ENCODE measurements at regions not wholly inside any gene's neighbourhood (a gene's known extent, or its start where the extent isn't known, plus 50 kb on each side); places are given as distances from the start of the nearest gene placed in this dataset.

DNA sequence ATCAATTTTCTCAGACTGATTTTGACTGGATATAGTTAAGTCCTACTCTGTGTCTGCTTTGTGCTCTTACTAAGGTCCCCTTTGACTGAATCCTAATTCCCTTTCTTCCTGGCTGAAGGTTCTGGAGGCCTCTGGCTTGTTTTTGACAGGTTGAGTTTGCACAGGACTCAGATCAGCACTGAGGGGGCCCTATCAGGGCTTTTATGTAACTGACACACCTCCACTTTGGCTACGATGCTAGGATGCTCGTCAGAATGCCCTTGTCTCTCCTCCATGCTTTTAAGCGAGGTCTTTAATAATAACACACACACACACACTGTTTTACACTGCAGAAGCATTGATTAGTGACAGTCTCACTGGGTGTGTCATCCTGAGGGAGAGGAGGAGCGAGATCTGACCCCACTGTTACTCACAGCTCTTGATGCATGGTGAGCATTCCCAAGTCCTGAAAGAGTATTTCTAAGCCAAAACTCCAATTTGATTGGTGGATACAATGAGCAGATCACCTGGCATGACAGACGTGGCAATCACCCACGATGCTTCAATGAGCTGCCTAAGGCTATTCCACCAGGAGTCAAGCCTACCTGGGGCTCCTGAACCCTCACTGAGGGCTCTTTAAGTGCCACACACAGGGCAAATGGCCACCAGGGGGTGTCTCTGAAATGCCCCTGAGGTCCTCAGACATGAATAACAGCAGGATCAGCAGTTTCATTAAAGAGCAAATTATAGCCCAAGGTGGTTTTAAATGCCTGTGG, 130.4 kb upstream of the CPEB2 start:
- intact Hi-C loops (cut with micrococcal nuclease), result no loop called here
- H3K79me2 ChIP-seq (ENCODE audit: low read length), result no peaks in the 10 kb centered on the region
- H3F3A ChIP-seq (ENCODE audit: low read length, unreplicated experiment), result no peaks in the 10 kb centered on the region
- H3K36me3 ChIP-seq (ENCODE audit: low read depth, low read length), result no peaks in the 10 kb centered on the region
- no peak for TF ChIP-seq EZH2phosphoT487 (IDR thresholded peaks at IDR 0.05; ENCODE audit: borderline replicate concordance, low read length)
- TF ChIP-seq, protein P1, sequence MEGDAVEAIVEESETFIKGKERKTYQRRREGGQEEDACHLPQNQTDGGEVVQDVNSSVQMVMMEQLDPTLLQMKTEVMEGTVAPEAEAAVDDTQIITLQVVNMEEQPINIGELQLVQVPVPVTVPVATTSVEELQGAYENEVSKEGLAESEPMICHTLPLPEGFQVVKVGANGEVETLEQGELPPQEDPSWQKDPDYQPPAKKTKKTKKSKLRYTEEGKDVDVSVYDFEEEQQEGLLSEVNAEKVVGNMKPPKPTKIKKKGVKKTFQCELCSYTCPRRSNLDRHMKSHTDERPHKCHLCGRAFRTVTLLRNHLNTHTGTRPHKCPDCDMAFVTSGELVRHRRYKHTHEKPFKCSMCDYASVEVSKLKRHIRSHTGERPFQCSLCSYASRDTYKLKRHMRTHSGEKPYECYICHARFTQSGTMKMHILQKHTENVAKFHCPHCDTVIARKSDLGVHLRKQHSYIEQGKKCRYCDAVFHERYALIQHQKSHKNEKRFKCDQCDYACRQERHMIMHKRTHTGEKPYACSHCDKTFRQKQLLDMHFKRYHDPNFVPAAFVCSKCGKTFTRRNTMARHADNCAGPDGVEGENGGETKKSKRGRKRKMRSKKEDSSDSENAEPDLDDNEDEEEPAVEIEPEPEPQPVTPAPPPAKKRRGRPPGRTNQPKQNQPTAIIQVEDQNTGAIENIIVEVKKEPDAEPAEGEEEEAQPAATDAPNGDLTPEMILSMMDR (conservative IDR thresholded peaks at IDR 0.05; ENCODE audit: low read depth, low read length), result peak; percentile 71
- TF ChIP-seq EZH2 (IDR thresholded peaks at IDR 0.05; ENCODE audit: low read length, unreplicated experiment), result no peak
- ChIA-PET CTCF (interaction anchor here (0.6 kb wide), 1 partner anchor 88 kb away, joined by 3 read pairs; no protein-coding TSS in a partner anchor), POLR2A (ENCODE audit: unreplicated experiment) (no interaction called here)
- no TSS peak for BruUV-seq (replicated peaks)
- ATAC-seq, result peak; percentile 94
- H3K4me1 ChIP-seq (ENCODE audit: insufficient read depth, low read length), result peaks cover 18% of the 10 kb centered on the region
- H4K20me1 ChIP-seq (ENCODE audit: low read length), result no peaks in the 10 kb centered on the region
- H2AFZ ChIP-seq (ENCODE audit: low read length), result no peak overlapping the region
- H3K27me3 ChIP-seq (ENCODE audit: low read length), result no peaks in the 10 kb centered on the region
- H3K4me3 ChIP-seq (ENCODE audit: low read length), result no peak overlapping the region
- H3K9me3 ChIP-seq (ENCODE audit: low read length), result no peaks in the 10 kb centered on the region
- DNase-seq, result peak; percentile 90
- H3K9ac ChIP-seq (ENCODE audit: low read length), result peak overlapping the region; percentile 60
- H3K9me2 ChIP-seq (replicated peaks; ENCODE audit: low read length), result no peaks in the 10 kb centered on the region
- peak overlapping the region; percentile 52 for H3K4me2 ChIP-seq (ENCODE audit: low read length)
- peak overlapping the region; percentile 92 for H3K27ac ChIP-seq (ENCODE audit: low read length)

DNA sequence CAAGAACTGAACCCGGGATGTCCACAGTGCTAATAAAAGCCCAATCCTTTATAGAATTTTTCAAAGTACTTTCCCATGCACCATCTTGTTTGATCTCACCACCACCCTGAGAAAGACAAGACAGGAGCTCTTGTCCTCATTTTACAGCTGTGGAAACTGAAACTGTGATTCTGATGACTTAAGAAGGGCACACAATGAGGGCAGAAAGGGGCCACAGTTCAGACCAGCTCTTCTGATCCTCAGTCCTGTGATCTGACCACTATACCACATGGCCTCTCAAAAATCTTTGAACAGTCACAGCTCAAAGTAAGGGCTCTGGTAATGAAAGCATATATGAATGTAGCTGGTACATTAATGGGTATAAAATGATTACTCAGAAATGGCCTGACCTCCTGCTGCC, 127.3 kb upstream of the CPEB2 start:
- no peaks in the 10 kb centered on the region for H4K20me1 ChIP-seq (ENCODE audit: low read length)
- ATAC-seq (no peak), DNase-seq (no peak)
- no peaks in the 10 kb centered on the region for H3F3A ChIP-seq (ENCODE audit: low read length, unreplicated experiment)
- ChIA-PET POLR2A (ENCODE audit: unreplicated experiment) (no interaction called here), CTCF (no interaction called here)
- H3K9me2 ChIP-seq (replicated peaks; ENCODE audit: low read length), result no peaks in the 10 kb centered on the region
- no peak overlapping the region for H3K4me3 ChIP-seq (ENCODE audit: low read length)
- H2AFZ ChIP-seq (ENCODE audit: low read length), result no peak overlapping the region
- H3K4me1 ChIP-seq (ENCODE audit: insufficient read depth, low read length), result peaks cover 18% of the 10 kb centered on the region
- no peak overlapping the region for H3K9ac ChIP-seq (ENCODE audit: low read length)
- TF ChIP-seq EZH2phosphoT487 (IDR thresholded peaks at IDR 0.05; ENCODE audit: borderline replicate concordance, low read length), result no peak
- TF ChIP-seq, protein P1 (conservative IDR thresholded peaks at IDR 0.05; ENCODE audit: low read depth, low read length), result no peak
- no peak for TF ChIP-seq EZH2 (IDR thresholded peaks at IDR 0.05; ENCODE audit: low read length, unreplicated experiment)
- no peak overlapping the region for H3K4me2 ChIP-seq (ENCODE audit: low read length)
- no peaks in the 10 kb centered on the region for H3K36me3 ChIP-seq (ENCODE audit: low read depth, low read length)
- no peaks in the 10 kb centered on the region for H3K9me3 ChIP-seq (ENCODE audit: low read length)
- no peaks in the 10 kb centered on the region for H3K79me2 ChIP-seq (ENCODE audit: low read length)
- no peak overlapping the region for H3K27ac ChIP-seq (ENCODE audit: low read length)
- intact Hi-C loops (cut with micrococcal nuclease), result no loop called here
- BruUV-seq (replicated peaks), result no TSS peak
- no peaks in the 10 kb centered on the region for H3K27me3 ChIP-seq (ENCODE audit: low read length)
